Heart right ventricle (tissue), 16 donors: ENCODE measurements at regions not wholly inside any gene's neighbourhood (a gene's known extent, or its start where the extent isn't known, plus 50 kb on each side); places are given as distances from the start of the nearest gene placed in this dataset.

Source experiments
- ATAC-seq, 8 donors: fragments of 200-7000 bp; cut with Tn5 transposase; one replicate each; pipeline ENCODE4 v1.9.1; 2020; ENCODE audit warnings: mild to moderate bottlenecking in 8 of 8, moderate library complexity in 8 of 8, moderate number of reproducible peaks in 1 of 8
- DNase-seq, 2 donors: peaks; one replicate each; pipeline ENCODE4 v3.0.0-alpha.2; 2020
- H3K27ac ChIP-seq, 10 donors: fragments of 200-600 bp; sonication (generic) in 2 of 10; one replicate each; pipeline versions ENCODE4 v1.5.0 to v1.8.0; 2020 to 2022; ENCODE audit warnings: mild to moderate bottlenecking in 3 of 10
- H3K27me3 ChIP-seq, 7 donors: fragments of 200-600 bp; one replicate each; pipeline ENCODE4 v1.8.0; 2021 to 2022; ENCODE audit warnings: mild to moderate bottlenecking in 2 of 7
- H3K36me3 ChIP-seq, 9 donors: fragments of 200-600 bp; sonication (generic) in 1 of 9; one replicate each; pipeline versions ENCODE4 v1.5.0 to v1.8.0; 2020 to 2022; ENCODE audit warnings: mild to moderate bottlenecking in 2 of 9
- H3K4me1 ChIP-seq, 9 donors: fragments of 200-600 bp; sonication (generic) in 1 of 9; one replicate each; pipeline versions ENCODE4 v1.5.0 to v1.8.0; 2020 to 2022; ENCODE audit warnings: mild to moderate bottlenecking in 4 of 9
- H3K4me3 ChIP-seq, 10 donors: fragments of 200-600 bp; sonication (generic) in 2 of 10; one replicate each; pipeline versions ENCODE4 v1.5.0 to v1.8.0; 2020 to 2022; ENCODE audit warnings: mild to moderate bottlenecking in 7 of 10, moderate library complexity in 2 of 10
- H3K9me3 ChIP-seq, 11 donors: fragments of 200-600 bp in 10 of 11; sonication (generic) in 2 of 11; one replicate each; pipeline versions ENCODE4 v1.5.0 to v1.8.0; 2013 to 2022; ENCODE audit warnings: mild to moderate bottlenecking in 2 of 11, control low read depth in 1 of 11, moderate library complexity in 1 of 11
- WGBS, 2 donors: extraction: QIAGEN DNeasy Blood & Tissue Kit; methylation state at CpG; one replicate each; pipeline ENCODE4 v1.1.7; 2013; ENCODE audit warnings: inconsistent platforms in 1 of 2; 5-methylcytosine and 5-hydroxymethylcytosine counted together
- intact Hi-C, 10 donors: fragments of 100-400 bp; cut with DNase I; formaldehyde crosslinking; loops; one replicate each; pipeline versions ENCODE4 v1.11.1 to v1.14.2; 2022
- TF ChIP-seq, protein P1 (sequence below), 9 donors: fragments of 200-600 bp; sonication (generic) in 2 of 9; IDR thresholded peaks; one replicate each; pipeline versions ENCODE4 v1.5.0 to v1.8.0; 2021 to 2022; ENCODE audit warnings: antibody characterized with exemption in 9 of 9, mild to moderate bottlenecking in 5 of 9, moderate library complexity in 1 of 9
- donor health status: Arrhythmogenic right ventricular cardiomyopathy.
- donor health status: ischemic (EF 13 %, LVEDD 7.1; RV severe dilation, severe dysfunction).
- donor health status: healthy with polysubstance abuse.
- donor health status: DM: no; HTN: yes; CAD: no.
- donor health status: DM: no; HTN: no; CAD: no.
- donor health status: ischemic (EF 25% LVEDD 6.9; RV normal size, moderate dysfunction).
- donor health status: ischemic (EF 25% LVEDD 5.7; RV mildly dilated, moderate dysfunction).
- donor health status: healthy.
- donor health status: DM: yes; HTN: yes; CAD: no.
- donor health status: Ischemic cardiomyopathy.
- donor health status: ischemic (EF 35%, LVEDD 5.7; RV mildly dilated, moderate dysfunction).
- donor health status: nonischemic (EF 11% LVEDD 7.7; RV severe dilation, severe dysfunction).
- donor health status: DM: yes; HTN: yes; CAD: no.
- donor health status: PGD.
- donor health status: ischemic (EF 29% LVEDD 5.4; RV normal size, mild dysfunction).
- donor health status: nonischemic (EF 23%, LVEDD 6.1; RV moderate dilation, normal function).

DNA sequence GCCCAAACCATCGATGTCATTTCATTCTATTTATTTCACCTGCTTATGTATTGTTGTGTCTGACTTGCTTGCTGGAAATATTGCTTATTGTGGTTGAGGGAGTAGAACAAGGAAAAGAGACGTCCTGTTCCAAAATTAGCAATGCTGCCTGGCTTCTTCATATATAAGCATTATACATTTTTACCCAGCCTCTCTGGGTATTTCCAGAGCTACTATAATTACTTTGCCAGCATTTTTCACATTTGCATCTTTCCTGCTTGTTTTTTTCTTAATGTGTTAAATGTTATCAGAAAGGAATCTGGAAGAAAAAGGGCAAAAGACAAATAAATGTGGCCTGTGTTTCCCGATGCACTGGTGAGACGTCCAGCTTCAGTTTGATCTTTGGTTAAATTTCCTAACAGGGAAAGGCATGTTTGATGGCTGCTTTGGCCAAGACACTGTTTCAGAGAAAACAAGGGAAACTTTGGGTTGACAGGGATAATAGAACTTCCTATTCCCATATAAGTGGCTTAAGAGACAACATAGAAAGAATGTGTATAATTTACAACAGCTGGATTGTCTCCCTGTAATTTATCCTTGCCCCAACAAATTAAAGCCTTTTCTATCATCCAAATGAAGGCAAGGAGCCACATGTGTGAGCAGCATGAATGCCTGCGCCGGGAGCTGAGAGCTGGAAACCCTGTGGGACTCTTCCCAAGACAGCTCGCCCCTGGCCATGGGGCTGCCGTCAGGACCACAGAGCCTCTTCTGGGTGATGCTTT lies 671.1 kb upstream of the CELF2 start:
- Histone ChIP-seq H3K27me3 (no peaks in the 10 kb centered on the region), H3K4me1 (no peaks in the 10 kb centered on the region), H3K4me3 (no peak overlapping the region), H3K36me3 (no peaks in the 10 kb centered on the region), H3K9me3 (no peaks in the 10 kb centered on the region), H3K27ac (no peak overlapping the region)
- no peak for DNase-seq
- ATAC-seq: no peak
- TF ChIP-seq, protein P1, sequence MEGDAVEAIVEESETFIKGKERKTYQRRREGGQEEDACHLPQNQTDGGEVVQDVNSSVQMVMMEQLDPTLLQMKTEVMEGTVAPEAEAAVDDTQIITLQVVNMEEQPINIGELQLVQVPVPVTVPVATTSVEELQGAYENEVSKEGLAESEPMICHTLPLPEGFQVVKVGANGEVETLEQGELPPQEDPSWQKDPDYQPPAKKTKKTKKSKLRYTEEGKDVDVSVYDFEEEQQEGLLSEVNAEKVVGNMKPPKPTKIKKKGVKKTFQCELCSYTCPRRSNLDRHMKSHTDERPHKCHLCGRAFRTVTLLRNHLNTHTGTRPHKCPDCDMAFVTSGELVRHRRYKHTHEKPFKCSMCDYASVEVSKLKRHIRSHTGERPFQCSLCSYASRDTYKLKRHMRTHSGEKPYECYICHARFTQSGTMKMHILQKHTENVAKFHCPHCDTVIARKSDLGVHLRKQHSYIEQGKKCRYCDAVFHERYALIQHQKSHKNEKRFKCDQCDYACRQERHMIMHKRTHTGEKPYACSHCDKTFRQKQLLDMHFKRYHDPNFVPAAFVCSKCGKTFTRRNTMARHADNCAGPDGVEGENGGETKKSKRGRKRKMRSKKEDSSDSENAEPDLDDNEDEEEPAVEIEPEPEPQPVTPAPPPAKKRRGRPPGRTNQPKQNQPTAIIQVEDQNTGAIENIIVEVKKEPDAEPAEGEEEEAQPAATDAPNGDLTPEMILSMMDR (IDR thresholded peaks at IDR 0.05): no peak
- intact Hi-C loops: no loop called here
- WGBS, 2 donors: 61 to 69% methylated on average over 8 of the region's 8 CpGs

DNA sequence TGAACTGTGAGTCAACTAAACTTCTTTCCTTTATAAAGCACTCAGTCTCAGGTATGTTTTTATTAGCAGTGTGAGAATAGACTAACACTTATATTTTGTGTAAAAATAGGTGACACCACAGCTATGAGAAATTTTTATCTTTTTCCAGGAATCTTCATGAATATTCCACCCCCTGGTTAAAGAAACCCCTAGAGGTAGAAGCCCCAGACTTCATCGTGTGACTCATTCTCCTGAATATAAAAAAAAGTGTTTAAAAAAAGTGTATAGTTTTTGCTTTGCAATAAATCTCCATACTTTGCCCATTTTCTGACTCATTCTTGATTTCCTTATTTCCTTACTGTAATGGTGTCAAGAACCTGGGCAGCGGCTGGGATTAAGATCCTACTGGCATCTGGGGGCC lies 667.6 kb upstream of the CELF2 start:
- 88 to 91% methylated on average over 2 of the region's 2 CpGs for WGBS, 2 donors
- Histone ChIP-seq H3K4me1 (no peaks in the 10 kb centered on the region), H3K27me3 (no peaks in the 10 kb centered on the region), H3K9me3 (no peaks in the 10 kb centered on the region), H3K36me3 (no peaks in the 10 kb centered on the region), H3K27ac (no peak overlapping the region), H3K4me3 (no peak overlapping the region)
- ATAC-seq: no peak
- intact Hi-C loops: no loop called here
- TF ChIP-seq, protein P1 (IDR thresholded peaks at IDR 0.05): no peak
- DNase-seq: no peak

DNA sequence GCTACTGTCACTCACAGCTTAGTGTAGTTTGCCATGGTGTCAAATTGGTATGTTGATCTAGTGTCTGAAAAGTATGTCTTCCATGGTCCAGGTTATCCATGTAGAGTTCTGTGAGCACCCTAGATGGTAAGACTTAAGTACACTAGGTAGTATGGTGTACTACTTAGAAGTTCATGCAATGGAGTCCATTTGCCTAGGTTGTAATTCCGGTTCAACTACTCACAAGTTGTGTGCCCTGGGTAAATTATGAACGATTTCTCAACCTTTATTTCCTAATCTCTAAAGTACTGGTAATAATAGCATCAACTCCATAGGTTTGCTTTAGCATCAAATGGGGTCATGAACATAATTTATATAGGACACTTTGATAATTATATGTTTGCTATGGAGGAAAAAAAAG lies 666.2 kb upstream of the CELF2 start:
- ATAC-seq (no peak), DNase-seq (no peak)
- no peaks in the 10 kb centered on the region for H3K36me3 ChIP-seq
- WGBS, 2 donors: 93% methylated on average over 2 of the region's 2 CpGs
- H3K27me3 ChIP-seq: no peaks in the 10 kb centered on the region
- no peaks in the 10 kb centered on the region for H3K9me3 ChIP-seq
- intact Hi-C loops: no loop called here
- H3K27ac ChIP-seq: no peak overlapping the region
- TF ChIP-seq, protein P1 (IDR thresholded peaks at IDR 0.05): no peak
- no peaks in the 10 kb centered on the region for H3K4me1 ChIP-seq
- H3K4me3 ChIP-seq: no peak overlapping the region

DNA sequence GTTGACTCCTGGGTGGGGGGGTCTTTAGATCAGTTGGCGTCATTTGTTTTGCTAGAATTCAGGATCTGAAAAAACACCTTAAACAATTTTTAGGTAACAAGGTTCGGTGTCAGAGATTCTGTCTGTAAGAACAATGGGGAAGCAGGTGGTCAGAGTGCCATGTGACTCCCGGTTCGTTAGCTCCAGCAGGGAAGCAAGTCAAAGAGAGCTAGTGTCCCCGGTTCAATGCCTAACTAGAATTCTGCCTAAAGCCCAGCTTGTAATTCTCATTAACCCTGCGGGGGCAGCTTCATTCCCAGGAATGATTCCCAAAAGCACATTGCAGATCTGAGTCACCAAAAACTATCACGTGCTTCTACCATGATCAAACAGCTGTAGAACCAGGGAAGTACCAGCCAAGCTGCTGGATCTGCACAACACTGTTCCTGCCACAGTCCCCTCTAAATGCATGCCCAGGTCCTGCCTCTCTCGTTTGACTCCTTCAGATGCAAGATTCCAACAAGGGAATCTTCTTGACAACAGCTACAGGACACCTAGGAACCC lies 664.3 kb upstream of the CELF2 start:
- no peak for DNase-seq
- 74 to 84% methylated on average over 8 of the region's 8 CpGs for whole genome bisulfite sequencing, 2 donors
- intact Hi-C loops: no loop called here

More for the DNA sequence above, 664.3 kb upstream of the CELF2 start:
- Histone ChIP-seq H3K27ac (no peak overlapping the region), H3K27me3 (no peaks in the 10 kb centered on the region), H3K9me3 (peaks cover 0 to 6% (median 0%) of the 10 kb centered on the region in 11 donors), H3K4me3 (no peak overlapping the region), H3K36me3 (no peaks in the 10 kb centered on the region), H3K4me1 (no peaks in the 10 kb centered on the region)
- TF ChIP-seq, protein P1 (IDR thresholded peaks at IDR 0.05): no peak
- no peak for ATAC-seq
